Sciatic nerve (tissue), 2 donors: ENCODE measurements at regions not wholly inside any gene's neighbourhood (a gene's known extent, or its start where the extent isn't known, plus 50 kb on each side); places are given as distances from the start of the nearest gene placed in this dataset.
"Not testable (repeated sequence)": the region's sequence is repeated elsewhere in the genome, so short reads cannot be mapped to it uniquely, and the experiment has no call there.

Experiments
- ATAC-seq: fragments of 200-7000 bp; cut with Tn5 transposase; one replicate; pipeline ENCODE4 v1.9.1; 2020; ENCODE audit warnings: mild to moderate bottlenecking, moderate library complexity
- DNase-seq: peaks from one replicate; pipeline ENCODE4 v3.0.0-alpha.2; 2020; ENCODE audit warnings: low spot score
- intact Hi-C: fragments of 100-400 bp; cut with DNase I; formaldehyde crosslinking; loops from one replicate; pipeline ENCODE4 v1.14.2; 2022
- donor health status: DM: no; HTN: no; CAD: no.
- donor health status: DM: no; HTN: no; CAD: no.

GRCh38 chr5:91288118-91288916 lies 94.8 kb downstream of the ARRDC3 start:
- ATAC-seq (peak; percentile 83), DNase-seq (no peak)
- intact Hi-C loops = no loop called here

- intact Hi-C loops, DNase-seq, ATAC-seq: not testable (repeated sequence)
These were observed 98.1 kb downstream of the ARRDC3 start for GRCh38 chr5:91285062-91285461.

- DNase-seq = no peak
- peak; percentile 17 for ATAC-seq
- intact Hi-C loops = no loop called here
These were observed 99.2 kb downstream of the ARRDC3 start for GRCh38 chr5:91283899-91284298.

- intact Hi-C loops = no loop called here
- ATAC-seq (no peak), DNase-seq (no peak)
These were observed 99.8 kb downstream of the ARRDC3 start for GRCh38 chr5:91283326-91283725.

GRCh38 chr5:91282210-91282609 lies 100.9 kb downstream of the ARRDC3 start:
- DNase-seq = no peak
- intact Hi-C loops = no loop called here
- ATAC-seq = no peak

GRCh38 chr5:91281401-91281800 lies 101.7 kb downstream of the ARRDC3 start:
- intact Hi-C loops = no loop called here
- no peak for ATAC-seq
- no peak for DNase-seq

- DNase-seq (peak; percentile 97), ATAC-seq (peak; percentile 97)
- intact Hi-C loops = no loop called here
These were observed 102.5 kb downstream of the ARRDC3 start for GRCh38 chr5:91280362-91281269.

GRCh38 chr5:91277840-91278239 lies 105.3 kb downstream of the ARRDC3 start:
- no peak for ATAC-seq
- DNase-seq = no peak
- intact Hi-C loops = no loop called here

GRCh38 chr5:91277093-91277626 lies 106.0 kb downstream of the ARRDC3 start:
- no peak for ATAC-seq
- intact Hi-C loops = no loop called here
- DNase-seq = no peak

GRCh38 chr5:91272858-91273257 lies 110.3 kb downstream of the ARRDC3 start:
- ATAC-seq (no peak), DNase-seq (no peak)
- intact Hi-C loops = no loop called here

- DNase-seq (no peak), ATAC-seq (no peak)
- intact Hi-C loops = no loop called here
These were observed 111.1 kb downstream of the ARRDC3 start for GRCh38 chr5:91271999-91272398.

GRCh38 chr5:91269198-91269597 lies 113.9 kb downstream of the ARRDC3 start:
- ATAC-seq (no peak), DNase-seq (no peak)
- intact Hi-C loops = no loop called here

- ATAC-seq = no peak
- no peak for DNase-seq
- intact Hi-C loops = no loop called here
These were observed 116.9 kb downstream of the ARRDC3 start for GRCh38 chr5:91266184-91266705.

GRCh38 chr5:91264311-91265051 lies 118.6 kb downstream of the ARRDC3 start:
- ATAC-seq (no peak), DNase-seq (no peak)
- intact Hi-C loops = no loop called here

- no peak for ATAC-seq
- intact Hi-C loops = no loop called here
- DNase-seq = no peak
These were observed 119.2 kb downstream of the ARRDC3 start for GRCh38 chr5:91263898-91264297.

- DNase-seq = no peak
- intact Hi-C loops = no loop called here
- ATAC-seq = no peak
These were observed 125.8 kb downstream of the ARRDC3 start for GRCh38 chr5:91257301-91257700.

- ATAC-seq (no peak), DNase-seq (no peak)
- intact Hi-C loops = no loop called here
These were observed 127.0 kb downstream of the ARRDC3 start for GRCh38 chr5:91256142-91256524.

- no peak for ATAC-seq
- intact Hi-C loops = no loop called here
These were observed 127.5 kb downstream of the ARRDC3 start for GRCh38 chr5:91255396-91256141.

More at GRCh38 chr5:91255396-91256141, 127.5 kb downstream of the ARRDC3 start:
- no peak for DNase-seq
